Endothelial cell of umbilical vein (primary cell): ENCODE measurements at regions not wholly inside any gene's neighbourhood (a gene's known extent, or its start where the extent isn't known, plus 50 kb on each side); places are given as distances from the start of the nearest gene placed in this dataset.

Experiments used
- BruUV-seq: library from RNA; stranded (reverse); fragments of 400-500 nt; replicated peaks from 2 replicates; lab custom pipeline; 2021; lab: Mats Ljungman, UMichigan
- CTCF ChIA-PET: fragments of 300-600, 350-600 bp; sonication (Branson Sonifier 250); formaldehyde crosslinking; loops from one replicate; lab custom pipeline; 2021; ENCODE audit warnings: antibody characterized with exemption, inconsistent platforms; lab: Charles Lee
- POLR2A ChIA-PET: fragments of 300-600, 350-600 bp; sonication (Branson Sonifier 250); formaldehyde crosslinking; loops from one replicate; lab custom pipeline; 2021; ENCODE audit warnings: antibody characterized with exemption, inconsistent platforms; lab: Charles Lee
- DNase-seq: peaks from one replicate; pipeline ENCODE4 v3.0.0-alpha.2; 2011; ENCODE audit warnings: low read depth, low spot score
- FAIRE-seq: peaks from 2 replicates; lab custom pipeline; 2011; peaks lifted over from hg19 to GRCh38; lab: Jason Lieb, UNC
- H2AFZ ChIP-seq: 2 replicates; pipeline ENCODE4 v1.6.0; 2012; ENCODE audit warnings: low read depth, low read length, control low read depth, inconsistent platforms
- H3K27ac ChIP-seq: 2 replicates; pipeline ENCODE4 v1.5.1; 2011; ENCODE audit warnings: low read depth, mild to moderate bottlenecking, control low read depth, low read length, moderate library complexity; ENCODE audit not compliant: insufficient read depth
- H3K27me3 ChIP-seq, 2 experiments: 2 replicates each; pipeline versions ENCODE4 v1.6.0 to v1.6.1; 2011; ENCODE audit warnings: low read length in 2 of 2, mixed read lengths in 1 of 2; ENCODE audit not compliant: control insufficient read depth in 2 of 2, insufficient read depth in 2 of 2
- H3K36me3 ChIP-seq, 2 experiments: 2 replicates in 1 of 2; 3 replicates in 1 of 2; pipeline ENCODE4 v1.5.1; 2011; ENCODE audit warnings: low read length in 2 of 2, mild to moderate bottlenecking in 1 of 2, moderate library complexity in 1 of 2; ENCODE audit not compliant: control insufficient read depth in 2 of 2, insufficient read depth in 2 of 2; ENCODE audit errors: extremely low read depth in 1 of 2
- H3K4me1 ChIP-seq: 3 replicates; pipeline ENCODE4 v1.5.1; 2011; ENCODE audit warnings: mild to moderate bottlenecking, low read length; ENCODE audit not compliant: control insufficient read depth, insufficient read depth; ENCODE audit errors: extremely low read depth
- H3K4me2 ChIP-seq: 2 replicates; pipeline ENCODE4 v1.6.1; 2011; ENCODE audit warnings: low read length, control low read depth, mixed read lengths; ENCODE audit not compliant: insufficient read depth
- H3K4me3 ChIP-seq, 3 experiments: fragments of 200-600 bp in 1 of 3; sonication (generic), shearing (Covaris generic) in 1 of 3; replicated peaks in 1 of 3; 2 replicates each; pipeline ENCODE4 v1.5.1; 2011 to 2016; ENCODE audit warnings: control low read depth in 3 of 3, low read length in 3 of 3, mild to moderate bottlenecking in 2 of 3, inconsistent platforms in 1 of 3, low read depth in 1 of 3, moderate library complexity in 1 of 3; ENCODE audit not compliant: insufficient read depth in 1 of 3
- H3K79me2 ChIP-seq: 2 replicates; pipeline ENCODE4 v1.6.0; 2012; ENCODE audit warnings: low read length, inconsistent platforms; ENCODE audit not compliant: control insufficient read depth, insufficient read depth
- H3K9ac ChIP-seq: replicated peaks from 2 replicates; pipeline ENCODE3; 2011; ENCODE audit warnings: low read length, control low read depth; ENCODE audit not compliant: insufficient read depth; ENCODE audit errors: extremely low read depth
- H3K9me1 ChIP-seq: replicated peaks from 3 replicates; pipeline ENCODE4 v1.6.0; 2011; ENCODE audit warnings: mild to moderate bottlenecking, low read length; ENCODE audit not compliant: control insufficient read depth, insufficient read depth; ENCODE audit errors: extremely low read depth
- H3K9me3 ChIP-seq: replicated peaks from 2 replicates; pipeline ENCODE4 v1.5.1; 2012; ENCODE audit warnings: low read length, inconsistent platforms; ENCODE audit not compliant: control insufficient read depth, insufficient read depth
- H4K20me1 ChIP-seq: replicated peaks from 2 replicates; pipeline ENCODE3; 2011; ENCODE audit warnings: mild to moderate bottlenecking, low read length; ENCODE audit not compliant: control insufficient read depth, insufficient read depth; ENCODE audit errors: extremely low read depth
- CTCF ChIP-seq, 2 donors: IDR thresholded peaks; 1 replicate in 1 of 2; 2 replicates in 1 of 2; pipeline ENCODE4 v1.5.1; 2011; ENCODE audit warnings: low read length in 2 of 2, mild to moderate bottlenecking in 2 of 2, moderate library complexity in 2 of 2, control low read depth in 1 of 2, inconsistent platforms in 1 of 2, low read depth in 1 of 2; ENCODE audit not compliant: insufficient read depth in 1 of 2; ENCODE audit errors: extremely low read depth in 1 of 2
- EZH2 ChIP-seq: IDR thresholded peaks from 2 replicates; pipeline ENCODE4 v1.6.1; 2012; ENCODE audit warnings: borderline replicate concordance, low read depth, mild to moderate bottlenecking, moderate library complexity, low read length, inconsistent platforms; ENCODE audit not compliant: severe bottlenecking
- FOS ChIP-seq: IDR thresholded peaks from 2 replicates; pipeline ENCODE4 v1.6.1; 2011; ENCODE audit warnings: mild to moderate bottlenecking, low read length, moderate library complexity, borderline replicate concordance; ENCODE audit not compliant: insufficient read depth
- GATA2 ChIP-seq: IDR thresholded peaks from 2 replicates; pipeline ENCODE4 v1.7.0; 2011; ENCODE audit warnings: low read depth, mild to moderate bottlenecking, moderate library complexity, mixed read lengths, low read length; ENCODE audit not compliant: insufficient read length, insufficient read depth
- JUN ChIP-seq: IDR thresholded peaks from 2 replicates; pipeline ENCODE4 v1.6.1; 2011; ENCODE audit warnings: borderline replicate concordance, low read depth; ENCODE audit not compliant: insufficient read length, insufficient read depth
- MYC ChIP-seq: IDR thresholded peaks from one replicate; pipeline ENCODE4 v1.6.1; 2011; ENCODE audit warnings: mild to moderate bottlenecking, low read depth, low read length
- POLR2A ChIP-seq: IDR thresholded peaks from 2 replicates; pipeline ENCODE4 v1.6.1; 2012; ENCODE audit warnings: low read depth, mild to moderate bottlenecking, control low read depth, low read length
- POLR2AphosphoS5 ChIP-seq: IDR thresholded peaks from 2 replicates; pipeline ENCODE4 v1.6.1; 2012; ENCODE audit warnings: low read depth, mild to moderate bottlenecking, control low read depth, low read length, moderate library complexity; ENCODE audit not compliant: insufficient read depth
- dilution Hi-C: fragments of 300-500 bp; cut with MboI; formaldehyde crosslinking; loops from one replicate; pipeline ENCODE4 v1.15.0; 2019; ENCODE audit warnings: low sequenced_read_pairs; ENCODE audit not compliant: extremely low pct_ligation_motif_present
- intact Hi-C: fragments of 100-400 bp; cut with micrococcal nuclease; formaldehyde crosslinking; loops from one replicate; pipeline ENCODE4 v1.10.0; 2022
- TF ChIP-seq, protein P1 (sequence below): IDR thresholded peaks from 2 replicates; pipeline ENCODE4 v1.6.1; 2011; ENCODE audit not compliant: insufficient read depth, insufficient read length

- dilution Hi-C loops (no loop called here), intact Hi-C loops (no loop called here)
- Histone ChIP-seq H3K27me3 (peaks cover 0 to 6% of the 10 kb centered on the region in 2 experiments), H3K79me2 (no peaks in the 10 kb centered on the region), H3K36me3 (no peaks in the 10 kb centered on the region), H4K20me1 (no peaks in the 10 kb centered on the region), H3K4me3 (no peak overlapping the region), H3K9me1 (no peaks in the 10 kb centered on the region), H3K9ac (no peak overlapping the region), H2AFZ (no peak overlapping the region), H3K4me1 (peaks cover 5% of the 10 kb centered on the region), H3K9me3 (no peaks in the 10 kb centered on the region), H3K4me2 (no peak overlapping the region), H3K27ac (no peak overlapping the region)
- ChIA-PET POLR2A (no interaction called here), CTCF (interaction anchor here (1.0 kb wide), 1 partner anchor 22 kb away, joined by 3 read pairs; no protein-coding TSS in a partner anchor)
- TF ChIP-seq GATA2 (no peak), POLR2A (no peak), CTCF (IDR thresholded peaks at IDR 0.05; ENCODE audit: extremely low read depth in 1 of 2, insufficient read depth in 1 of 2, low read depth in 1 of 2, low read length in 2 of 2) (no peak), MYC (no peak), EZH2 (no peak), POLR2AphosphoS5 (no peak), JUN (no peak), FOS (no peak)
- TF ChIP-seq, protein P1, sequence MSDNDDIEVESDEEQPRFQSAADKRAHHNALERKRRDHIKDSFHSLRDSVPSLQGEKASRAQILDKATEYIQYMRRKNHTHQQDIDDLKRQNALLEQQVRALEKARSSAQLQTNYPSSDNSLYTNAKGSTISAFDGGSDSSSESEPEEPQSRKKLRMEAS, result no peak
- FAIRE-seq (no peak), DNase-seq (no peak)
- no TSS peak for BruUV-seq
Measured at GRCh38 chr13:50595196-50595595, 248.3 kb downstream of the DLEU7 start.
